ENCODE measurements at regions not wholly inside any gene's neighbourhood (a gene's known extent, or its start where the extent isn't known, plus 50 kb on each side); places are given as distances from the start of the nearest gene placed in this dataset.

DNA sequence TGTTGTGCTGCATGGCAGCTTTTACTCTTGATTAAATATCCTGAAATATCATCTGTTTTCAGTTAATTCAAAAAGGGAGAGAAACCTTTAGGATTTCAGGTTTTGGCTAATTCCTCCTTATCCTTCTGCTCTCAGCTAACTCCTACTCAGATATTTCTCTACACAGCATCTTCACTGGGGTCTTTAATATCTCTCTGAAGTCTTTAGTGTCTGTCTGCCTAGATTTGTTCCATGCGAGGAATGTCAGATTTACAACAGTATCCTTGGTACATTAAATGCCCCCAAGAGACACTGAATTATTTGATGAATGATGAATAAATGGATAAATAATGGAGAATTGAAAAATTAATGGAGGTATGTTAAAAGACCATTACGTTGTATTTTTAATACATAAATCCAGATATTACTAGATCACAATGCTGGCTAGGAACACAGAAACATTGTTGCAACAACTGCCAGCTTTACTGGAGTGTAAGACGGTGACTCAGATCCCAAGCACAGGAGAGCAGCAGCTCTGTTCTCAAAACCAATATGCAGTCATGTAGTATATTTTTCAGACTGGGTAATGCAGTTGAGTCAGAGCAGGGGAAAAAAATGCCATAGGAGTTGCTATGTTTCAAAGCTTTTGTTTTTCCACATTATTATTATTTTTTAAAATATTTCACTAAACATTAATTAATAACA lies 388.0 kb upstream of the SYT4 start:
- ATAC-seq (ENCODE audit: insufficient read depth, low FRiP score) (no peak), DNase-seq (no peak)
- Histone ChIP-seq H3K27me3 (ENCODE audit: control insufficient read depth in 3 of 3, insufficient read depth in 3 of 3, low read length in 2 of 3) (no peaks in the 10 kb centered on the region), H3K36me3 (ENCODE audit: control insufficient read depth in 4 of 4, insufficient read depth in 4 of 4, low read length in 4 of 4) (no peaks in the 10 kb centered on the region), H3K9ac (ENCODE audit: insufficient read depth in 1 of 2, low read length in 2 of 2) (no peak overlapping the region), H3K9me3 (ENCODE audit: control insufficient read depth in 4 of 4, insufficient read depth in 3 of 4, low read length in 3 of 4) (no peaks in the 10 kb centered on the region), H3K27ac (ENCODE audit: low read depth in 1 of 2, low read length in 1 of 2) (no peak overlapping the region), H3K4me3 (no peak overlapping the region), H3K4me1 (ENCODE audit: control insufficient read depth in 5 of 5, insufficient read depth in 5 of 5, low read length in 5 of 5) (no peaks in the 10 kb centered on the region)
- 63 to 87% methylated on average over 3 of the region's 3 CpGs for WGBS, 2 donors
- TF ChIP-seq, protein P1, sequence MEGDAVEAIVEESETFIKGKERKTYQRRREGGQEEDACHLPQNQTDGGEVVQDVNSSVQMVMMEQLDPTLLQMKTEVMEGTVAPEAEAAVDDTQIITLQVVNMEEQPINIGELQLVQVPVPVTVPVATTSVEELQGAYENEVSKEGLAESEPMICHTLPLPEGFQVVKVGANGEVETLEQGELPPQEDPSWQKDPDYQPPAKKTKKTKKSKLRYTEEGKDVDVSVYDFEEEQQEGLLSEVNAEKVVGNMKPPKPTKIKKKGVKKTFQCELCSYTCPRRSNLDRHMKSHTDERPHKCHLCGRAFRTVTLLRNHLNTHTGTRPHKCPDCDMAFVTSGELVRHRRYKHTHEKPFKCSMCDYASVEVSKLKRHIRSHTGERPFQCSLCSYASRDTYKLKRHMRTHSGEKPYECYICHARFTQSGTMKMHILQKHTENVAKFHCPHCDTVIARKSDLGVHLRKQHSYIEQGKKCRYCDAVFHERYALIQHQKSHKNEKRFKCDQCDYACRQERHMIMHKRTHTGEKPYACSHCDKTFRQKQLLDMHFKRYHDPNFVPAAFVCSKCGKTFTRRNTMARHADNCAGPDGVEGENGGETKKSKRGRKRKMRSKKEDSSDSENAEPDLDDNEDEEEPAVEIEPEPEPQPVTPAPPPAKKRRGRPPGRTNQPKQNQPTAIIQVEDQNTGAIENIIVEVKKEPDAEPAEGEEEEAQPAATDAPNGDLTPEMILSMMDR (IDR thresholded peaks at IDR 0.05; ENCODE audit: control extremely low read depth, extremely low read depth), result no peak

DNA sequence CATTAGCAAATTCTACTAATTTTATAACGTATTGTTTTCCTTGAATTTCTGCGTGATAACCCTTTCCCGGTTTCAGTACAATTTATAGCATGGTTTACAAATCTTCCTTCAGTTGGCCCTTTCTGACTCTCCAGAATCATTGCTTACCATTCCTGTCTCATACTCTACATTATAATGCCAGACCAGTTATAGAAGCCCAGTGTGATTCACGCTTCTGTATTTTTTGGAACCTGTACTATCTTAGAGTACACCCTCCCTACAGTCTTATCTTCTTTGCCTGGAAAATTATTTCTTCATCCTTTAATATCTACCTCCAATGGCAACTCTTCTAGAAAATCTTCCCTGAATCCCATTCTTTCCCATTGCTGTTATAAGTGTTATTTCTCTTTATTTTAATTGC lies 391.6 kb upstream of the SYT4 start:
- ATAC-seq (ENCODE audit: insufficient read depth, low FRiP score), result no peak
- TF ChIP-seq, protein P1 (IDR thresholded peaks at IDR 0.05; ENCODE audit: control extremely low read depth, extremely low read depth), result no peak
- whole genome bisulfite sequencing, 2 donors, result 92 to 94% methylated on average over 4 of the region's 4 CpGs

DNA sequence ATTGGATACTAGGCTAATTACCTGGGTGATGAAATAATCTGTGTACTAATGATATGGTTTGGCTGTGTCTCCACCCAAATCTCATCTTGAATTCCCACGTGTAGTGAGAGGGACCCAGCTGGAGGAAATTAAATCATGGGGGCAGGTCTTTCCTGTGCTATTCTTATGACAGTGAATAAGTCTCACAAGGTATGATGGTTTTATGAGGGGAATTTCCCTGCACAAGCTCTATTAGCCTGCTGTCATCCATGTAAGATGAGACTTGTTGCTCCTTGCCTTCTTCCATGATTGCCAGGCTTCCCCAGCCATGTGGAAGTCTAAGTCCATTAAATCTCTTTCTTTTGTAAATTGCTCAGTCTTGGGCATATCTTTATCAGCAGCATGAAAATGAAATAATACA lies 394.1 kb upstream of the SYT4 start:
- Histone ChIP-seq H3K4me1 (ENCODE audit: control insufficient read depth in 5 of 5, insufficient read depth in 5 of 5, low read length in 5 of 5) (no peaks in the 10 kb centered on the region), H3K36me3 (ENCODE audit: control insufficient read depth in 4 of 4, insufficient read depth in 4 of 4, low read length in 4 of 4) (no peaks in the 10 kb centered on the region), H3K9me3 (ENCODE audit: control insufficient read depth in 4 of 4, insufficient read depth in 3 of 4, low read length in 3 of 4) (no peaks in the 10 kb centered on the region), H3K9ac (ENCODE audit: insufficient read depth in 1 of 2, low read length in 2 of 2) (no peak overlapping the region), H3K27ac (ENCODE audit: low read depth in 1 of 2, low read length in 1 of 2) (no peak overlapping the region), H3K27me3 (ENCODE audit: control insufficient read depth in 3 of 3, insufficient read depth in 3 of 3, low read length in 2 of 3) (no peaks in the 10 kb centered on the region), H3K4me3 (no peak overlapping the region)
- DNase-seq, result no peak
- no peak for ATAC-seq (ENCODE audit: insufficient read depth, low FRiP score)
- TF ChIP-seq, protein P1 (IDR thresholded peaks at IDR 0.05; ENCODE audit: control extremely low read depth, extremely low read depth), result no peak
- 28 to 48% methylated on average over 1 of the region's 1 CpG for WGBS, 2 donors

More for the DNA sequence above, 391.6 kb upstream of the SYT4 start:
- H3K27me3 ChIP-seq (ENCODE audit: control insufficient read depth in 3 of 3, insufficient read depth in 3 of 3, low read length in 2 of 3), result no peaks in the 10 kb centered on the region
- H3K36me3 ChIP-seq (ENCODE audit: control insufficient read depth in 4 of 4, insufficient read depth in 4 of 4, low read length in 4 of 4), result no peaks in the 10 kb centered on the region
- no peaks in the 10 kb centered on the region for H3K4me1 ChIP-seq (ENCODE audit: control insufficient read depth in 5 of 5, insufficient read depth in 5 of 5, low read length in 5 of 5)
- no peak overlapping the region for H3K27ac ChIP-seq (ENCODE audit: low read depth in 1 of 2, low read length in 1 of 2)
- no peaks in the 10 kb centered on the region for H3K9me3 ChIP-seq (ENCODE audit: control insufficient read depth in 4 of 4, insufficient read depth in 3 of 4, low read length in 3 of 4)
- H3K9ac ChIP-seq (ENCODE audit: insufficient read depth in 1 of 2, low read length in 2 of 2), result no peak overlapping the region
- no peak for DNase-seq
- no peak overlapping the region for H3K4me3 ChIP-seq

DNA sequence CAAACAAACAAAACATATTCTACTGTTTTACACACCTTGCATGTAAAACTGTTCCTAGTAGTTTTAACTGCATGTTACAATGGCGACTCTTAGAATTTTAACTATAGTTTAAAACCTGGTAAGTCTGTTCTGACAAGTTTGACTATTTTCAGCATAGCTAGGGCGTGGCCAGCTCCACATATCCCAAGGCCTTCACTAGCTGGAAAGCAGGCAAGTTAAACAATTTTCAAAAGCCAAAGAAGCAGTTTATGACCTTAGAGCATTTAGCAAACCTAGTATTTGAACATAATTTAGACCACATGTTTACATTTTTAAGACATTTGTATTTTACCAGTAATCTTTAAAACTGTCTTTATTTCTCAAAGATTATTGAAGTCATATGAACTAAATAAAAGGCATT lies 402.8 kb upstream of the SYT4 start:
- DNase-seq, result no peak
- H3K4me1 ChIP-seq (ENCODE audit: control insufficient read depth in 5 of 5, insufficient read depth in 5 of 5, low read length in 5 of 5), result no peaks in the 10 kb centered on the region
- TF ChIP-seq, protein P1 (IDR thresholded peaks at IDR 0.05; ENCODE audit: control extremely low read depth, extremely low read depth), result no peak

More for the DNA sequence above, 402.8 kb upstream of the SYT4 start:
- no peak for ATAC-seq (ENCODE audit: insufficient read depth, low FRiP score)
- no peak overlapping the region for H3K4me3 ChIP-seq
- no peak overlapping the region for H3K9ac ChIP-seq (ENCODE audit: insufficient read depth in 1 of 2, low read length in 2 of 2)
- 81 to 86% methylated on average over 2 of the region's 2 CpGs for WGBS, 2 donors
- no peaks in the 10 kb centered on the region for H3K9me3 ChIP-seq (ENCODE audit: control insufficient read depth in 4 of 4, insufficient read depth in 3 of 4, low read length in 3 of 4)
- H3K27me3 ChIP-seq (ENCODE audit: control insufficient read depth in 3 of 3, insufficient read depth in 3 of 3, low read length in 2 of 3), result no peaks in the 10 kb centered on the region
- no peak overlapping the region for H3K27ac ChIP-seq (ENCODE audit: low read depth in 1 of 2, low read length in 1 of 2)
- no peaks in the 10 kb centered on the region for H3K36me3 ChIP-seq (ENCODE audit: control insufficient read depth in 4 of 4, insufficient read depth in 4 of 4, low read length in 4 of 4)

Data from lung (tissue), 11 donors.